ENCODE measurements at regions not wholly inside any gene's neighbourhood (a gene's known extent, or its start where the extent isn't known, plus 50 kb on each side); places are given as distances from the start of the nearest gene placed in this dataset.

DNA sequence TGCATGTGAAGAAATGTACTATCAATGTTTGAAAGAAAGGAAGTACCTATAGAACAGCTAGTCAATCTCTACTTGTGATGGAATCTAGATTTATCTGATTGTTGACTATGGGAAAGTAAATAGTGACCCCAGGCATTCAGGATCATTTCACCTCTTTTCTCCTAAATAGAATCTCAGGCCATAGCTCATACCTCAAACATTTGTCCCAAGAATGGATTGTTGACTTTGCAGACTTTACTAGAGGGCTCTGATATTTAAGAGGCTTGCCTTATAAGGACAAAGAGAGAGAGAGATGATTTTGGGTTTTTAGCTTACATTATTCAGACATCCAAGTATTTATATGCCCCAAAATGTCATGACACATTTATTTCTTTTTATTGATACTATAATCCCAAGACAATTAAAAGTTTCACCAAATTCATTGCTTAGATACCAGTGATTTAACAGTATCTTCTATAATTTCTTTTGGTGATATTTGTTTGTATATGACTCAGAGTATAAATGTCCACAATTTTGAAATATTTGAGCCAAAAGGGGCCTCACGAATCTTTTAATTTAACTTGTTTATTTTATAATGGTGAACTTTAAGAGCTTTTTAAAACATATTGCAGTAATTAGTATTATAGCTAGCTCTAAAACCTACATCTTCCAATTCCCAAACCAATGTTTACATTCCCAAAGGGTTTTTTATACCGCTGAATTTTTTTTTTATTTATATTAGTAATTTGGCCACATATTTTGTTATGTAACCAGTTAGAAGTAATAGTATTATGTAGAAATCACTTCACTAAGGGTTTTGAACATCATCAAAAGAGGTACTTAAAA lies 614.1 kb downstream of the PCDH7 start:
- Mint-ChIP-seq H3K9me3 (ENCODE audit: low read depth, unreplicated experiment) (peaks cover 3% of the 10 kb centered on the region), H3K4me3 (ENCODE audit: low read depth, unreplicated experiment) (no peak overlapping the region), H3K27me3 (ENCODE audit: unreplicated experiment) (no peaks in the 10 kb centered on the region), H3K27ac (ENCODE audit: unreplicated experiment) (no peak overlapping the region), H3K36me3 (ENCODE audit: insufficient read depth, unreplicated experiment) (no peaks in the 10 kb centered on the region), H3K4me1 (ENCODE audit: low read depth, unreplicated experiment) (no peaks in the 10 kb centered on the region)
- TF ChIP-seq, protein P1, sequence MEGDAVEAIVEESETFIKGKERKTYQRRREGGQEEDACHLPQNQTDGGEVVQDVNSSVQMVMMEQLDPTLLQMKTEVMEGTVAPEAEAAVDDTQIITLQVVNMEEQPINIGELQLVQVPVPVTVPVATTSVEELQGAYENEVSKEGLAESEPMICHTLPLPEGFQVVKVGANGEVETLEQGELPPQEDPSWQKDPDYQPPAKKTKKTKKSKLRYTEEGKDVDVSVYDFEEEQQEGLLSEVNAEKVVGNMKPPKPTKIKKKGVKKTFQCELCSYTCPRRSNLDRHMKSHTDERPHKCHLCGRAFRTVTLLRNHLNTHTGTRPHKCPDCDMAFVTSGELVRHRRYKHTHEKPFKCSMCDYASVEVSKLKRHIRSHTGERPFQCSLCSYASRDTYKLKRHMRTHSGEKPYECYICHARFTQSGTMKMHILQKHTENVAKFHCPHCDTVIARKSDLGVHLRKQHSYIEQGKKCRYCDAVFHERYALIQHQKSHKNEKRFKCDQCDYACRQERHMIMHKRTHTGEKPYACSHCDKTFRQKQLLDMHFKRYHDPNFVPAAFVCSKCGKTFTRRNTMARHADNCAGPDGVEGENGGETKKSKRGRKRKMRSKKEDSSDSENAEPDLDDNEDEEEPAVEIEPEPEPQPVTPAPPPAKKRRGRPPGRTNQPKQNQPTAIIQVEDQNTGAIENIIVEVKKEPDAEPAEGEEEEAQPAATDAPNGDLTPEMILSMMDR (IDR thresholded peaks at IDR 0.05; ENCODE audit: unreplicated experiment) = no peak
- CTCF ChIA-PET = no interaction called here
- no TSS peak for BruUV-seq (replicated peaks)
- DNase-seq = no peak
- intact Hi-C loops (cut with micrococcal nuclease; ENCODE audit: unreplicated experiment) = no loop called here

DNA sequence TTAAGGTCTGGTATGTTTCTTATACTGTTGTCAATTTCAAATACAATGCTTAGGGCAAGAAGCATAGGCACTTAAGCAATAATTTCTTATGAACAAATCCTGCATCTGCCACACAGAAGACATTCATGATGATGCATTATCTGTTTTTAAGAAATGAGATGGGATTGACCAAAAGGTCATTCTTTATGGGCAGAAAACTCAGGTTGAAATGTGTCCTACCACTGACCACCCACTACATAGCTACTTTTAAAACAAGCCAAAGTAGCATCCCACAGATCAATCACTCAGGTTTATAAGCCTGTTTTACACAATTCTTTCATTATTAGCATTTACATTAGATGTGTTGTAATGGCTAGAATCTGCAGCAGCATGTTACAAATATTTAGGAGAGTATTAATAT lies 617.8 kb downstream of the PCDH7 start:
- Mint-ChIP-seq H3K27ac (ENCODE audit: unreplicated experiment) (no peak overlapping the region), H3K4me3 (ENCODE audit: low read depth, unreplicated experiment) (no peak overlapping the region), H3K27me3 (ENCODE audit: unreplicated experiment) (no peaks in the 10 kb centered on the region), H3K4me1 (ENCODE audit: low read depth, unreplicated experiment) (no peaks in the 10 kb centered on the region), H3K36me3 (ENCODE audit: insufficient read depth, unreplicated experiment) (no peaks in the 10 kb centered on the region), H3K9me3 (ENCODE audit: low read depth, unreplicated experiment) (peaks cover 12% of the 10 kb centered on the region)
- TF ChIP-seq, protein P1 (IDR thresholded peaks at IDR 0.05; ENCODE audit: unreplicated experiment) = no peak
- no peak for DNase-seq
- intact Hi-C loops (cut with micrococcal nuclease; ENCODE audit: unreplicated experiment) = no loop called here
- BruUV-seq (replicated peaks) = no TSS peak
- CTCF ChIA-PET = no interaction called here

DNA sequence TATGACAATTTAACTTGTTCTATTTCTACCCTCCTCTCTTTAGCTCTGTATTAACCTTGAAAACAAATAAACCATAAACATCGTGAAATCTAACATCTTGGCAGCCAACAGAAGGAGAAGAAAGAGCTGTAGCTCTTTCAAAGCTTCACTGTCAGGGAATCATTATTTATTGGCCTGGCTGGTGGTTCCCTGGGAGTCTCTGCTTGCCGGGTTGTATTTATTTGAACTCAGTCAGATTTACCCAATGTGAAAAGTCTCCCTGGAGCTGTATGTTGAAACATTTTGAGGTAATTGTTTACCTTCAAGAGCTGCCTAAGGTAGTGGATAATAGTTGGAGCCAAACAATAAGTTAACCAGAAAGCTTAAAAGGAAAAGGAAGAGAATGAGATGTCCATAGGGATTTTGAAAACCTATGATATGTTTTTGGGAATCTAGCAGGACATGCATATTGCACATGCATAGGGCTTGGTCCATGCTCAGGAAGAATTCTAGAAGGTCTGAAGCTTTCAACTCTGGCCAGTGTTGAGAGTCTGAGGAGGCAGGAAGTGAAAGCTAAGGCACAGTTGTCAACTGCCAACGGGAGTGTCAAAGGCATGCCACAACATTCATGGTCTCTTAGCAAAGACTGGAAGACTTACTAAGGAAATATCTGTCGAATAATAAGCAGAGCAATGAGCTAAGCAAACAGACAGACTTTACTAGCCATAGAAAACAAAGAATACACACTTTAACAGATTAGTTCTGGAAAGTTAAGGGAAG lies 621.6 kb downstream of the PCDH7 start:
- H3K27me3 Mint-ChIP-seq (ENCODE audit: unreplicated experiment) = no peaks in the 10 kb centered on the region
- CTCF ChIA-PET = no interaction called here
- no peak overlapping the region for H3K4me3 Mint-ChIP-seq (ENCODE audit: low read depth, unreplicated experiment)
- H3K9me3 Mint-ChIP-seq (ENCODE audit: low read depth, unreplicated experiment) = peaks cover 9% of the 10 kb centered on the region
- H3K4me1 Mint-ChIP-seq (ENCODE audit: low read depth, unreplicated experiment) = no peaks in the 10 kb centered on the region
- intact Hi-C loops (cut with micrococcal nuclease; ENCODE audit: unreplicated experiment) = no loop called here
- BruUV-seq (replicated peaks) = no TSS peak
- DNase-seq = no peak
- no peaks in the 10 kb centered on the region for H3K36me3 Mint-ChIP-seq (ENCODE audit: insufficient read depth, unreplicated experiment)
- TF ChIP-seq, protein P1 (IDR thresholded peaks at IDR 0.05; ENCODE audit: unreplicated experiment) = no peak
- H3K27ac Mint-ChIP-seq (ENCODE audit: unreplicated experiment) = no peak overlapping the region

DNA sequence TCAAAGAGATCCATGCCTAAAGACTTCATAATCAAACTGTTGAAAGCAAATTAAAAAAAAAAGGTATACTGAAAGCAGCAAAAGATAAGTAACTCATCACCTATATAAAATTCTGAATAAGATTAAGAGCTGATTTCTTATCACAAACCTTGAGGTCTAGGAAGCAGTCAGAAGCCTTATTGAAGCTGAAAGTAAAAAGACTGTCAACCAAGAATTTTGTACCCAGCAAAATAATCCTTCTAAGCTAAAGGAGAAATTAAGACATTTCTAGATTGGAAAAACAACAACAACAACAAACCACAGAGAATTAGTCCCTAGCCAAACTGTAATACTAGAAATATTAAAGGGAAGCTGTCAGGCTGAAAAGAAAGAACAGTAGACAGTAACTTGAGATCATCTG lies 622.9 kb downstream of the PCDH7 start:
- H3K4me3 Mint-ChIP-seq (ENCODE audit: low read depth, unreplicated experiment) = no peak overlapping the region
- no peaks in the 10 kb centered on the region for H3K27me3 Mint-ChIP-seq (ENCODE audit: unreplicated experiment)
- no TSS peak for BruUV-seq (replicated peaks)
- no peak overlapping the region for H3K27ac Mint-ChIP-seq (ENCODE audit: unreplicated experiment)
- TF ChIP-seq, protein P1 (IDR thresholded peaks at IDR 0.05; ENCODE audit: unreplicated experiment) = no peak
- H3K36me3 Mint-ChIP-seq (ENCODE audit: insufficient read depth, unreplicated experiment) = no peaks in the 10 kb centered on the region
- H3K9me3 Mint-ChIP-seq (ENCODE audit: low read depth, unreplicated experiment) = peaks cover 9% of the 10 kb centered on the region
- DNase-seq = no peak
- CTCF ChIA-PET = interaction anchor here (0.6 kb wide), 1 partner anchor 606 kb away, joined by 3 read pairs; no protein-coding TSS in a partner anchor
- intact Hi-C loops (cut with micrococcal nuclease; ENCODE audit: unreplicated experiment) = no loop called here
- H3K4me1 Mint-ChIP-seq (ENCODE audit: low read depth, unreplicated experiment) = no peaks in the 10 kb centered on the region

Data from Calu3 (cell line).